ENCODE measurements at regions not wholly inside any gene's neighbourhood (a gene's known extent, or its start where the extent isn't known, plus 50 kb on each side); places are given as distances from the start of the nearest gene placed in this dataset.

DNA sequence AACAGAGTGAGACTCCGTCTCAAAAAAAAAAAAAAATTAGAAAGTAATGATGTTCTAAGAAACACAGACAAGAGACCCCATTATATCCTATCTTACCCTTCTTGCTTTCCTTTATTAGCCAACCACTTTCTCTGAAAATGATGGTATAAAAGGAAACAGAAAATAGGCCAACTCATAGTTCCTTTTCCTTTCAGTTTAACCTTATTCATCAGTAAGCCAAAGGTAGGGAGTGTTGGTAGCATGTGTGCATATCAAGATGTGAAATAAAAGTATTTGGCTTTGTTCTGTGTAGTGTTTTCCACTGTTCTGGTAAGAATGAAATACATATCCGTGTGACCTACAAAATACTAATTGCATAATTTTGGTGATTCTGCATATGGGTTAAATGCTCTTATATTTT lies 266.6 kb downstream of the ZNF674 start:
- H3K9me3 ChIP-seq (ENCODE audit: control insufficient read depth, low read length) = no peaks in the 10 kb centered on the region
- no peak overlapping the region for H3K4me3 ChIP-seq (ENCODE audit: insufficient read depth, low read depth, low read length, poor library complexity, severe bottlenecking)
- no peak overlapping the region for H3K27ac ChIP-seq (ENCODE audit: insufficient read depth, low read length, poor library complexity, severe bottlenecking)
- DNase-seq = no peak
- H3K36me3 ChIP-seq (ENCODE audit: control insufficient read depth, insufficient read depth, low read length) = no peaks in the 10 kb centered on the region
- no peaks in the 10 kb centered on the region for H3K4me1 ChIP-seq (ENCODE audit: control insufficient read depth, insufficient read depth, low read length, poor library complexity, severe bottlenecking)
- H3K27me3 ChIP-seq (replicated peaks; ENCODE audit: control insufficient read depth, insufficient read depth, low read length, poor library complexity, severe bottlenecking) = no peaks in the 10 kb centered on the region

DNA sequence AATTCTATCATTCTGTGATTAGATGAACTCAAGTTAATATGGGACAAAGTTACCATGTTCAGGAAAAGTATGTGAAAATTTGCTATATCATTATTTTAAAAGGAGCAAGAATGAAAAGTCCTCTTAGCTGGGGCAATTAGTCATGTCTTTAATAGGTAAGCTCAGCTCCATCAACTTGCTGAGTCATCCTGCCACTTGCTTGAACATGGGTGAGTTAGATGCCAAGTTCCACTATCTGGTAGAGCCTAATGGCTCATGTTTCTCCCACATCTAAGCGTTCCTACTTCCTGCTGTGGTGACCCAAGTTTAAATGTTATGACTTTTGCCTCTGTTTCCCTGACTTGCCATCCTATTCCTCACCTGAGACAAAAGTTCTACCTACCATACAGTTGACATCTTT lies 276.8 kb downstream of the ZNF674 start:
- H3K27ac ChIP-seq (ENCODE audit: insufficient read depth, low read length, poor library complexity, severe bottlenecking) = no peak overlapping the region
- H3K27me3 ChIP-seq (replicated peaks; ENCODE audit: control insufficient read depth, insufficient read depth, low read length, poor library complexity, severe bottlenecking) = no peaks in the 10 kb centered on the region
- no peak overlapping the region for H3K4me3 ChIP-seq (ENCODE audit: insufficient read depth, low read depth, low read length, poor library complexity, severe bottlenecking)
- no peaks in the 10 kb centered on the region for H3K9me3 ChIP-seq (ENCODE audit: control insufficient read depth, low read length)
- no peak for DNase-seq
- no peaks in the 10 kb centered on the region for H3K36me3 ChIP-seq (ENCODE audit: control insufficient read depth, insufficient read depth, low read length)
- H3K4me1 ChIP-seq (ENCODE audit: control insufficient read depth, insufficient read depth, low read length, poor library complexity, severe bottlenecking) = no peaks in the 10 kb centered on the region

DNA sequence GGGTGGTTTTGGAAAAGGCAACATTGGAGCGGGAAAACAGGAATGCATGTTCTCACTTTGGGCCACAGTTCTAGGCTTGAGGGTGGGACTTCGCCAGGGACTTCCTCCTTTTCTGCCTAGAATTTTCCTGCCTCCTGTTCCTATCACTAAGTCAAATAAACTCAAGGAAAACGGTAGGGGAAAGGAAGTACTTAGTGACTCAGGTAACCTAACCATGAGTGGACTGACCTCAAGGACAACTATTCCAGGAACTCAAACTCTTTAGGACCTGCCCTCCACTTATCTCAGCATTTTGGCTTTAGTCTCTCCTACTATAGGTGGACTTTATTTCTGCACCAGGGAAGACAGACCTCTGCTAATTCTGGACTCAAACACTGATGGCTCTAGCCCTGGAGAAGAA lies 281.7 kb downstream of the ZNF674 start:
- H3K27ac ChIP-seq (ENCODE audit: insufficient read depth, low read length, poor library complexity, severe bottlenecking) = no peak overlapping the region
- DNase-seq = no peak

DNA sequence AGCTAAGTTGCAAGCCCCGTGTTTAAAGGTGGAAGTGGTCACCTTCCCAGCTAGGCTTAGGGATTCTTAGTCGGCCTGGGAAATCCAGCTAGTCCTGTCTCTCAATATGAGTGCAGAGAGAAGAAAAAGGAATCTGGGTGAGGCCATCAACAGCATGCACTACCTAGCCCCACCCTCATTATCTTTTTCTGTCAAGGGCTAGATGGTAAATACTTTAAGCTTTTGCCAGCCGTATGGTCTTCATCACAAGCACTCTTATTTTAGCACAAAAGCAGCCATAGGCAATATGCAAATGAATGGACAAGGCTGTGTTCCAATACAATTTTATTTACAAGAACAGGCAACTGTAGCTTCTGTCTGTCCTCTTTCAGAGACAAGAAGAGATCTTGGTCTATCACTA lies 282.9 kb downstream of the ZNF674 start:
- H3K27ac ChIP-seq (ENCODE audit: insufficient read depth, low read length, poor library complexity, severe bottlenecking) = no peak overlapping the region
- no peaks in the 10 kb centered on the region for H3K4me1 ChIP-seq (ENCODE audit: control insufficient read depth, insufficient read depth, low read length, poor library complexity, severe bottlenecking)
- H3K27me3 ChIP-seq (replicated peaks; ENCODE audit: control insufficient read depth, insufficient read depth, low read length, poor library complexity, severe bottlenecking) = no peaks in the 10 kb centered on the region
- H3K4me3 ChIP-seq (ENCODE audit: insufficient read depth, low read depth, low read length, poor library complexity, severe bottlenecking) = no peak overlapping the region
- no peaks in the 10 kb centered on the region for H3K36me3 ChIP-seq (ENCODE audit: control insufficient read depth, insufficient read depth, low read length)
- H3K9me3 ChIP-seq (ENCODE audit: control insufficient read depth, low read length) = no peaks in the 10 kb centered on the region
- no peak for DNase-seq

More for the DNA sequence above, 281.7 kb downstream of the ZNF674 start:
- Histone ChIP-seq H3K9me3 (ENCODE audit: control insufficient read depth, low read length) (no peaks in the 10 kb centered on the region), H3K36me3 (ENCODE audit: control insufficient read depth, insufficient read depth, low read length) (no peaks in the 10 kb centered on the region), H3K27me3 (replicated peaks; ENCODE audit: control insufficient read depth, insufficient read depth, low read length, poor library complexity, severe bottlenecking) (no peaks in the 10 kb centered on the region), H3K4me1 (ENCODE audit: control insufficient read depth, insufficient read depth, low read length, poor library complexity, severe bottlenecking) (no peaks in the 10 kb centered on the region), H3K4me3 (ENCODE audit: insufficient read depth, low read depth, low read length, poor library complexity, severe bottlenecking) (no peak overlapping the region)

DNA sequence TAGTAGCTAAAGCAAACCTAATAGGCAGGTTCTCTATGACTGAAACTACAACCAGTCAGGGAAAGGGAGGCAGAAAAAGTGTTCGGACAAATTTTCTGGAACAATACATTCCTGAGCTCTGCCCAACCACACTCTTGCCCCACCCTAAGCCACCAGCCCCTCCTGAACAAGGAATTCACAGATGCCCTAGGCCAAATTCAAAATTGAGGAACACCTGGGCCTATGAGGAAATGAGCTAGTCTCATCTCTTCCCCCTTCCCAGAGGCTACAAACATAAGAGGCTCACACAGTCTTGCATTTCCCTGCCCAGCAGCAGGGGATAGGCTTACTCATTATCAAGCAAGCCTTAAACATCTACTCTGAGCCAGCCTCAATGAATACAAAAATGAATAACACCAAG lies 284.7 kb downstream of the ZNF674 start:
- H3K4me1 ChIP-seq (ENCODE audit: control insufficient read depth, insufficient read depth, low read length, poor library complexity, severe bottlenecking) = no peaks in the 10 kb centered on the region
- no peak for DNase-seq
- H3K36me3 ChIP-seq (ENCODE audit: control insufficient read depth, insufficient read depth, low read length) = no peaks in the 10 kb centered on the region
- no peak overlapping the region for H3K4me3 ChIP-seq (ENCODE audit: insufficient read depth, low read depth, low read length, poor library complexity, severe bottlenecking)
- H3K27ac ChIP-seq (ENCODE audit: insufficient read depth, low read length, poor library complexity, severe bottlenecking) = no peak overlapping the region
- no peaks in the 10 kb centered on the region for H3K9me3 ChIP-seq (ENCODE audit: control insufficient read depth, low read length)
- H3K27me3 ChIP-seq (replicated peaks; ENCODE audit: control insufficient read depth, insufficient read depth, low read length, poor library complexity, severe bottlenecking) = no peaks in the 10 kb centered on the region

DNA sequence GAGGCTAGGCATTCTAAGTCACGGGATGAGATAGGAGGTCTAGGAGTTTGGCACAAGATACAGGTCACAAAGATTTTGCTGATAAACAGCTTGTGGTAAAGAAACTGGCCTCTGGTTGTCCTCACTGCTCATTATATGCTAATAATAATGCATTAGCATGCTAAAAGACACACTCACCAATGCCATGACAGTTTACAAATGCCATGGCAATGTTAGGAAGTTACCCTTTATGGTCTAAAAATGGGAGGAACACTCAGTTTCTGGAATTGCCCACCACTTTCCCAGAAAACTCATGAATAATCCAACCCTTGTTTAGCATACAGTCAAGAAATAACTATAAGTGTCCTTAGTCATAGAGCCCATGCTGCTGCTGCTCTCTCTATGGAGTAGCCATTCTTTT lies 286.9 kb downstream of the ZNF674 start:
- Histone ChIP-seq H3K4me3 (ENCODE audit: insufficient read depth, low read depth, low read length, poor library complexity, severe bottlenecking) (no peak overlapping the region), H3K36me3 (ENCODE audit: control insufficient read depth, insufficient read depth, low read length) (no peaks in the 10 kb centered on the region)

DNA sequence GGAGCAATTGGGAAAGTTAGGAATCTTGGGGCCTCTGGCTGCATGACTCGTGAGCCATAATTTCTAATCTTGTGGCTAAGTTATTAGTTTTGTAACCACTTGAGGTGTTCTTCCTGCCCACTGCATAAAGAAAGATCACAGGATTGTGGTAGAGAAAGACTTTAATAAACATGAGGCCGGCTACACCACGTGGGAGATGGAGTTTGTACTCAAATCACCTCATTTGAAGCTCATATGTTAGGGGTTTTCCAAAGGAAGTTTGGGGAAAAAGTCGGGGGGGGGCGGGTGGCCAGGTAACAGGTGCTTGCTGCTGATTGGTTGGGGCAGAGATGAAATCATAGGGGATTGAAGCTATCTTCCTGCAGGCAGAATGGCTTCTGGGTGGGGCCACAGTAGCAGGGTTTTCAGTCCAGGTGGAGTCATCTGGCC lies 287.8 kb downstream of the ZNF674 start:
- H3K36me3 ChIP-seq (ENCODE audit: control insufficient read depth, insufficient read depth, low read length) = no peaks in the 10 kb centered on the region
- H3K9me3 ChIP-seq (ENCODE audit: control insufficient read depth, low read length) = no peaks in the 10 kb centered on the region
- no peak overlapping the region for H3K4me3 ChIP-seq (ENCODE audit: insufficient read depth, low read depth, low read length, poor library complexity, severe bottlenecking)
- no peak for DNase-seq
- no peaks in the 10 kb centered on the region for H3K27me3 ChIP-seq (replicated peaks; ENCODE audit: control insufficient read depth, insufficient read depth, low read length, poor library complexity, severe bottlenecking)
- no peaks in the 10 kb centered on the region for H3K4me1 ChIP-seq (ENCODE audit: control insufficient read depth, insufficient read depth, low read length, poor library complexity, severe bottlenecking)
- no peak overlapping the region for H3K27ac ChIP-seq (ENCODE audit: insufficient read depth, low read length, poor library complexity, severe bottlenecking)

More for the DNA sequence above, 286.9 kb downstream of the ZNF674 start:
- no peaks in the 10 kb centered on the region for H3K9me3 ChIP-seq (ENCODE audit: control insufficient read depth, low read length)
- H3K4me1 ChIP-seq (ENCODE audit: control insufficient read depth, insufficient read depth, low read length, poor library complexity, severe bottlenecking) = no peaks in the 10 kb centered on the region
- no peaks in the 10 kb centered on the region for H3K27me3 ChIP-seq (replicated peaks; ENCODE audit: control insufficient read depth, insufficient read depth, low read length, poor library complexity, severe bottlenecking)
- no peak overlapping the region for H3K27ac ChIP-seq (ENCODE audit: insufficient read depth, low read length, poor library complexity, severe bottlenecking)
- DNase-seq = no peak

DNA sequence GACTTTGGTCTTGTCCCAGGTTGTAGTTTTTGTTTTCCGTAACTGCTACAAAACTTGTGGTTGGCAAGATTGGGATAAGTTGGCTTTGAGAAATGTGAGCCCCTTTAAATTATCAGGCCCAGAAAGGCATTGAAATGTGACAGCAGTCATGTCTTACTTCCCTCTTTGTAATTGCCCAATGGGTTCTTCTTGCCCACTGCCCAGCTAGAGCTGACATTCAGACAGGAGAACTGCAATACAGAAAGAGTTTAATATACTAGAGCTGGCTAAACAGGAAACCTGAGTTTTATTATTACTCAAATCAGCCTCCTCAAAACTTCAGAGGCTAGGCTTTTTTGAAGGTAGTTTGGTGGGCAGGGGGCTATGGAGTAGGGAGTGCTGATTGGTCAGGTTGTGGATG lies 288.3 kb downstream of the ZNF674 start:
- Histone ChIP-seq H3K36me3 (ENCODE audit: control insufficient read depth, insufficient read depth, low read length) (no peaks in the 10 kb centered on the region), H3K27me3 (replicated peaks; ENCODE audit: control insufficient read depth, insufficient read depth, low read length, poor library complexity, severe bottlenecking) (no peaks in the 10 kb centered on the region), H3K4me3 (ENCODE audit: insufficient read depth, low read depth, low read length, poor library complexity, severe bottlenecking) (no peak overlapping the region), H3K9me3 (ENCODE audit: control insufficient read depth, low read length) (no peaks in the 10 kb centered on the region), H3K4me1 (ENCODE audit: control insufficient read depth, insufficient read depth, low read length, poor library complexity, severe bottlenecking) (no peaks in the 10 kb centered on the region), H3K27ac (ENCODE audit: insufficient read depth, low read length, poor library complexity, severe bottlenecking) (no peak overlapping the region)
- DNase-seq = no peak

DNA sequence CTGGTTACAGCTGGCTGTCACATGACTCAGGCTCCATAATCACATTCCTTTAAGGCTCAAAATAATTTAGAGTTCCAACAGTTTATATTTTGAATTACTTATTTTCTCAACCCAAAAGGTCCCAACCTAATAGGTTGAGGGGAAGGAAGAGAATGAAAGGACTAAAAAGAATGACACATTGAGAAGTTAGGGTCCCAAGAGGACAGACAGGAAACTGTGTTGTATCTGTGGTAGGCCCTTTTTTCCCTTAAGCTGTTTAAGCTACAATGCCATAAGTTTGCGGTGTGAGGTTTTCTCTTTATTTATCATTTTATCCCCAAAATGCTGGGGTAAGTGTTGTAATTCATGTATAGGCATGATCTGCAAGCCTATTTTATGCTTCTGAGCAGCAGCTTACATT lies 290.2 kb downstream of the ZNF674 start:
- no peak overlapping the region for H3K4me3 ChIP-seq (ENCODE audit: insufficient read depth, low read depth, low read length, poor library complexity, severe bottlenecking)
- no peak overlapping the region for H3K27ac ChIP-seq (ENCODE audit: insufficient read depth, low read length, poor library complexity, severe bottlenecking)
- no peaks in the 10 kb centered on the region for H3K27me3 ChIP-seq (replicated peaks; ENCODE audit: control insufficient read depth, insufficient read depth, low read length, poor library complexity, severe bottlenecking)
- DNase-seq = no peak
- no peaks in the 10 kb centered on the region for H3K36me3 ChIP-seq (ENCODE audit: control insufficient read depth, insufficient read depth, low read length)
- no peaks in the 10 kb centered on the region for H3K9me3 ChIP-seq (ENCODE audit: control insufficient read depth, low read length)
- no peaks in the 10 kb centered on the region for H3K4me1 ChIP-seq (ENCODE audit: control insufficient read depth, insufficient read depth, low read length, poor library complexity, severe bottlenecking)

DNA sequence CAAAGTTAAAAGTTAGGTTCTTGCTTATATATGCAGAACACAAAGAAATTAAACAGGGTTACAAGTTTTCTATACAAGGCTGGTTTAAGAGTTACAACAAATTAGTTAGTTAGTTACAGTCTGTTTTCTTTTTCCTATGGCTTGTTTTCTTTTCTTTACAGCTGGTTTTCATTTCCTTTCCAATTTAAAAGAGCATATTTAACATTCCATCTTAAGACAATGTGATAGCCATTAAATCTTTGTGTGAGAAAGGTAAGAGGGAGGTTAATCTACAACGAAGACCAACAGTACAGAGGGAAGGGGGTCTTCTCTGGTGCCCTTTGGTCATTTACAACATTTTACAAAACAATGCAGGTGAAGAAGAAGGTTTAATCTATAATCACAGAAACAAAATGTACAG lies 290.6 kb downstream of the ZNF674 start:
- no peak for DNase-seq
- no peaks in the 10 kb centered on the region for H3K36me3 ChIP-seq (ENCODE audit: control insufficient read depth, insufficient read depth, low read length)
- no peaks in the 10 kb centered on the region for H3K27me3 ChIP-seq (replicated peaks; ENCODE audit: control insufficient read depth, insufficient read depth, low read length, poor library complexity, severe bottlenecking)
- no peaks in the 10 kb centered on the region for H3K9me3 ChIP-seq (ENCODE audit: control insufficient read depth, low read length)
- H3K4me1 ChIP-seq (ENCODE audit: control insufficient read depth, insufficient read depth, low read length, poor library complexity, severe bottlenecking) = no peaks in the 10 kb centered on the region
- H3K27ac ChIP-seq (ENCODE audit: insufficient read depth, low read length, poor library complexity, severe bottlenecking) = no peak overlapping the region
- H3K4me3 ChIP-seq (ENCODE audit: insufficient read depth, low read depth, low read length, poor library complexity, severe bottlenecking) = no peak overlapping the region

DNA sequence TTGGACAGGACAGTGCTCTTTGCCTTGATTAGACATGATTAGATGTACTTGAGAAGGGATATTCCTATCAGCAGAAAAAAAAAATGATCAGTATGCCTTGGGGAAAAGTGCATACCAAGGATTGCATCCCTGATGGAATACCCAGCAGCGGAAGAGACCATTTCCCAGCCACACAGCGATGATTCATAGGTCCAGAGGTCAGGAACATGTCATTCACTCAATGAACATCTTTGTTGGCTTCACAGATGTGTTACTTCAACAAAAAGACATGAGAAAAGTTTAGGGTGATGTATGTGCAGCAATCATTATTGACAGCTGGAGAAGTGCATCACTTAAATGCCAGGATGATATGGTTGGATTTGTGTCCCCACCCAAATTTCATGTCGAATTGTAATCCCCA lies 293.5 kb downstream of the ZNF674 start:
- no peaks in the 10 kb centered on the region for H3K4me1 ChIP-seq (ENCODE audit: control insufficient read depth, insufficient read depth, low read length, poor library complexity, severe bottlenecking)
- DNase-seq = no peak
- H3K4me3 ChIP-seq (ENCODE audit: insufficient read depth, low read depth, low read length, poor library complexity, severe bottlenecking) = no peak overlapping the region
- H3K27ac ChIP-seq (ENCODE audit: insufficient read depth, low read length, poor library complexity, severe bottlenecking) = no peak overlapping the region
- no peaks in the 10 kb centered on the region for H3K9me3 ChIP-seq (ENCODE audit: control insufficient read depth, low read length)
- no peaks in the 10 kb centered on the region for H3K36me3 ChIP-seq (ENCODE audit: control insufficient read depth, insufficient read depth, low read length)
- H3K27me3 ChIP-seq (replicated peaks; ENCODE audit: control insufficient read depth, insufficient read depth, low read length, poor library complexity, severe bottlenecking) = no peaks in the 10 kb centered on the region

All from effector memory CD4-positive, alpha-beta T cell (primary cell).